ENCODE measurements at regions not wholly inside any gene's neighbourhood (a gene's known extent, or its start where the extent isn't known, plus 50 kb on each side); places are given as distances from the start of the nearest gene placed in this dataset.

- no peak overlapping the region for H3K27ac Mint-ChIP-seq
- no peak for DNase-seq (ENCODE audit: extremely low spot score, unreplicated experiment)
- no peak overlapping the region for H3K4me3 Mint-ChIP-seq
- no peaks in the 10 kb centered on the region for H3K9me3 Mint-ChIP-seq
- TF ChIP-seq CTCF (conservative IDR thresholded peaks at IDR 0.05), result no peak
- H3K4me1 Mint-ChIP-seq (ENCODE audit: unreplicated experiment), result no peaks in the 10 kb centered on the region
- H3K27me3 Mint-ChIP-seq, result no peaks in the 10 kb centered on the region
- no peaks in the 10 kb centered on the region for H3K36me3 Mint-ChIP-seq
Observed at GRCh38 chr3:103698646-103699045, 1263.8 kb downstream of the ZPLD1 start.

- TF ChIP-seq CTCF (conservative IDR thresholded peaks at IDR 0.05), result no peak
- Mint-ChIP-seq H3K27ac (no peak overlapping the region), H3K36me3 (no peaks in the 10 kb centered on the region), H3K4me1 (ENCODE audit: unreplicated experiment) (no peaks in the 10 kb centered on the region), H3K9me3 (no peaks in the 10 kb centered on the region), H3K27me3 (no peaks in the 10 kb centered on the region), H3K4me3 (no peak overlapping the region)
- no peak for DNase-seq (ENCODE audit: extremely low spot score, unreplicated experiment)
Observed at GRCh38 chr3:103699228-103699627, 1264.4 kb downstream of the ZPLD1 start.

GRCh38 chr3:103705641-103706040 lies 1270.8 kb downstream of the ZPLD1 start:
- Mint-ChIP-seq H3K36me3 (no peaks in the 10 kb centered on the region), H3K27me3 (no peaks in the 10 kb centered on the region), H3K4me3 (no peak overlapping the region), H3K27ac (no peak overlapping the region), H3K4me1 (ENCODE audit: unreplicated experiment) (no peaks in the 10 kb centered on the region), H3K9me3 (no peaks in the 10 kb centered on the region)
- no peak for DNase-seq (ENCODE audit: extremely low spot score, unreplicated experiment)
- no peak for TF ChIP-seq CTCF (conservative IDR thresholded peaks at IDR 0.05)

GRCh38 chr3:103706671-103707070 lies 1271.9 kb downstream of the ZPLD1 start:
- no peak for TF ChIP-seq CTCF (conservative IDR thresholded peaks at IDR 0.05)
- Mint-ChIP-seq H3K4me3 (no peak overlapping the region), H3K36me3 (no peaks in the 10 kb centered on the region), H3K27me3 (no peaks in the 10 kb centered on the region), H3K9me3 (no peaks in the 10 kb centered on the region), H3K27ac (no peak overlapping the region), H3K4me1 (ENCODE audit: unreplicated experiment) (no peaks in the 10 kb centered on the region)
- no peak for DNase-seq (ENCODE audit: extremely low spot score, unreplicated experiment)

- no peaks in the 10 kb centered on the region for H3K27me3 Mint-ChIP-seq
- DNase-seq (ENCODE audit: extremely low spot score, unreplicated experiment), result no peak
- no peak overlapping the region for H3K27ac Mint-ChIP-seq
- H3K4me1 Mint-ChIP-seq (ENCODE audit: unreplicated experiment), result no peaks in the 10 kb centered on the region
- no peak overlapping the region for H3K4me3 Mint-ChIP-seq
- H3K36me3 Mint-ChIP-seq, result no peaks in the 10 kb centered on the region
- TF ChIP-seq CTCF (conservative IDR thresholded peaks at IDR 0.05), result no peak
- no peaks in the 10 kb centered on the region for H3K9me3 Mint-ChIP-seq
Observed at GRCh38 chr3:103711670-103712069, 1276.9 kb downstream of the ZPLD1 start.

All from type B pancreatic cell (in vitro differentiated cells).